Suprapubic skin (tissue), 4 donors: ENCODE measurements at regions not wholly inside any gene's neighbourhood (a gene's known extent, or its start where the extent isn't known, plus 50 kb on each side); places are given as distances from the start of the nearest gene placed in this dataset.

Experiments used
- DNase-seq, 2 donors: peaks; one replicate each; pipeline ENCODE4 v3.0.0-alpha.2; 2019; ENCODE audit warnings: low spot score in 2 of 2
- H3K27ac ChIP-seq: fragments of 200-600 bp; sonication (generic); one replicate; pipeline ENCODE4 v1.5.1; 2019
- H3K27me3 ChIP-seq: fragments of 200-600 bp; sonication (generic); one replicate; pipeline ENCODE4 v1.5.1; 2019
- H3K36me3 ChIP-seq: fragments of 200-600 bp; sonication (generic); one replicate; pipeline ENCODE4 v1.5.1; 2019
- H3K4me1 ChIP-seq: fragments of 200-600 bp; sonication (generic); one replicate; pipeline ENCODE4 v1.5.1; 2019
- H3K4me3 ChIP-seq: fragments of 200-600 bp; sonication (generic); one replicate; pipeline ENCODE4 v1.5.1; 2019; ENCODE audit warnings: mild to moderate bottlenecking
- H3K9me3 ChIP-seq: fragments of 200-600 bp; sonication (generic); one replicate; pipeline ENCODE4 v1.5.1; 2019
- EP300 ChIP-seq: sonication (generic); formaldehyde crosslinking; IDR thresholded peaks from one replicate; pipeline ENCODE4 v1.6.1; 2017; ENCODE audit warnings: antibody characterized with exemption
- POLR2A ChIP-seq, 2 donors: fragments of 450-650 bp; IDR thresholded peaks; one replicate each; pipeline ENCODE4 v1.6.1; 2017; ENCODE audit warnings: antibody characterized with exemption in 2 of 2, mild to moderate bottlenecking in 2 of 2, moderate library complexity in 2 of 2
- POLR2AphosphoS5 ChIP-seq, 3 donors: sonication (generic); formaldehyde crosslinking; IDR thresholded peaks; one replicate each; pipeline ENCODE4 v1.6.1; 2017; ENCODE audit warnings: antibody characterized with exemption in 3 of 3
- WGBS: methylation state at CpG from one replicate; pipeline ENCODE4 v1.1.5; 2018; 5-methylcytosine and 5-hydroxymethylcytosine counted together
- TF ChIP-seq, protein P1 (sequence below), 2 donors: fragments of 200-600 bp in 1 of 2; fragments of 450-650 bp in 1 of 2; sonication (generic) in 1 of 2; IDR thresholded peaks; one replicate each; pipeline ENCODE4 v1.5.1; 2016 to 2019; ENCODE audit warnings: antibody characterized with exemption in 2 of 2, mild to moderate bottlenecking in 1 of 2, moderate library complexity in 1 of 2

DNA sequence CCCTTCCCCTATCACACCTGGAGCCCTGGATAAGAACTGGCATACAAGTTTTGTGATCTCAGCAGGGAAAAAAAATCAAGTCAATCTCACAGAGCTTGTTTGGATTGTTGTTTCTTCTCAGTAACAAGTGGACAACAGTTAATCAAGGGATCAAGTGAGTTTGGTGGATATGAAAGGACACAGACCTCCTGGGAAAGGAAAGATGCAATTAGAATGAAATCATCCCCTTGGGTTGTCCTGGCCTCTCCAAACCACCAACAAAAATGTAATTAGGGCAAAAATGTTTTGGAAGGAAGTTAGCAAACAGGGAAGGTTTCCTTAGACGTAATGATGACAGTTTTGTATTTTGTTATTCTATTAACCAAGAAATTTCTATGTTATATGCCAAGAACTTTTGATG lies 99.1 kb upstream of the PRDM1 start:
- Histone ChIP-seq H3K4me1 (peaks cover 6% of the 10 kb centered on the region), H3K36me3 (no peaks in the 10 kb centered on the region), H3K27me3 (peaks cover 13% of the 10 kb centered on the region), H3K27ac (no peak overlapping the region), H3K4me3 (no peak overlapping the region), H3K9me3 (no peaks in the 10 kb centered on the region)
- 58% methylated on average over 1 of the region's 1 CpG for WGBS
- TF ChIP-seq POLR2AphosphoS5 (IDR thresholded peaks at IDR 0.05) (no peak), POLR2A (IDR thresholded peaks at IDR 0.05) (no peak), EP300 (no peak)
- TF ChIP-seq, protein P1, sequence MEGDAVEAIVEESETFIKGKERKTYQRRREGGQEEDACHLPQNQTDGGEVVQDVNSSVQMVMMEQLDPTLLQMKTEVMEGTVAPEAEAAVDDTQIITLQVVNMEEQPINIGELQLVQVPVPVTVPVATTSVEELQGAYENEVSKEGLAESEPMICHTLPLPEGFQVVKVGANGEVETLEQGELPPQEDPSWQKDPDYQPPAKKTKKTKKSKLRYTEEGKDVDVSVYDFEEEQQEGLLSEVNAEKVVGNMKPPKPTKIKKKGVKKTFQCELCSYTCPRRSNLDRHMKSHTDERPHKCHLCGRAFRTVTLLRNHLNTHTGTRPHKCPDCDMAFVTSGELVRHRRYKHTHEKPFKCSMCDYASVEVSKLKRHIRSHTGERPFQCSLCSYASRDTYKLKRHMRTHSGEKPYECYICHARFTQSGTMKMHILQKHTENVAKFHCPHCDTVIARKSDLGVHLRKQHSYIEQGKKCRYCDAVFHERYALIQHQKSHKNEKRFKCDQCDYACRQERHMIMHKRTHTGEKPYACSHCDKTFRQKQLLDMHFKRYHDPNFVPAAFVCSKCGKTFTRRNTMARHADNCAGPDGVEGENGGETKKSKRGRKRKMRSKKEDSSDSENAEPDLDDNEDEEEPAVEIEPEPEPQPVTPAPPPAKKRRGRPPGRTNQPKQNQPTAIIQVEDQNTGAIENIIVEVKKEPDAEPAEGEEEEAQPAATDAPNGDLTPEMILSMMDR (IDR thresholded peaks at IDR 0.05), result no peak
- no peak for DNase-seq

DNA sequence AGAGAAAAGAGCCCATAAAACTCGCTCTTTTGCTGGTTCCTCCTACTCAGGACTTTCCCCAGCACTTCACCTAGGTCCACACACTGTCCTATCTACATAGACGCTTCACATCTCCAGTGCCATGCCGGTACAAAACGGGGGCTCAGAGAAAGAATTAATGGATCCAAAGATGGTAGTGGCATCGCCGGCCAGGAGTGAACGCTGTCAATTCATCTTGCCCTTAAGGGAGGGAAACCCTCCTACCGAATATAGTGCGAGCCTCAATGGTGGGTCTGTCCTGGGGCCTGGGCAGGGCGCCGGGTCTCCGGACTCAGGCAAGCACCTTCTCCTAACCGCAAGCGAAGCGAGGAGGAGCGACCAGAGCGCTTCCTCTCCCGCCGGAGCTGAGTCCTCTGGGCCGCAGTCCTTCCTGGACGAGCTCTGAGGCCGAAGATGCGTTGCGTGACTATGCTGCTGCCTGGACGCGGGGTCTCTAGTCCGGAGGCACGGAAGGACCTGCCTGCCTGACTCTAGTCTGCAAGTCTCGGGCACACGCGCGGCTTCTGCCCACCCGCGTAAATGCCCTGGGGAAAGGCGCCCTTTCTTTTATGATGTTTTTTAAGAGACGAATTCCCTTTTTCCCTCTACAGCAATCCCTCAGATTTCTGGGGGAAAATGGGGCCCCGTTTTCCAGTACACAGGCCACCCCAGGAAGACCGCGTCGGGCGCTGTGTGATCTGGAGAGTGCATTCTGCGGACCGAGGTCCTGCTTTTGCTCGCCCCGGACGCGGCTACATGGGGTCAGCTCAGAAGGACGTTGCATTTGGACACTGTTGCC lies 100.1 kb upstream of the PRDM1 start:
- TF ChIP-seq EP300 (no peak), POLR2A (IDR thresholded peaks at IDR 0.05) (no peak), POLR2AphosphoS5 (IDR thresholded peaks at IDR 0.05) (no peak)
- TF ChIP-seq, protein P1 (IDR thresholded peaks at IDR 0.05), result no peak
- DNase-seq, result no peak
- H3K27me3 ChIP-seq, result peaks cover 22% of the 10 kb centered on the region
- H3K27ac ChIP-seq, result no peak overlapping the region
- H3K36me3 ChIP-seq, result no peaks in the 10 kb centered on the region
- peaks cover 7% of the 10 kb centered on the region for H3K4me1 ChIP-seq
- H3K4me3 ChIP-seq, result no peak overlapping the region
- H3K9me3 ChIP-seq, result no peaks in the 10 kb centered on the region
- 66% methylated on average over 36 of the region's 48 CpGs for WGBS

DNA sequence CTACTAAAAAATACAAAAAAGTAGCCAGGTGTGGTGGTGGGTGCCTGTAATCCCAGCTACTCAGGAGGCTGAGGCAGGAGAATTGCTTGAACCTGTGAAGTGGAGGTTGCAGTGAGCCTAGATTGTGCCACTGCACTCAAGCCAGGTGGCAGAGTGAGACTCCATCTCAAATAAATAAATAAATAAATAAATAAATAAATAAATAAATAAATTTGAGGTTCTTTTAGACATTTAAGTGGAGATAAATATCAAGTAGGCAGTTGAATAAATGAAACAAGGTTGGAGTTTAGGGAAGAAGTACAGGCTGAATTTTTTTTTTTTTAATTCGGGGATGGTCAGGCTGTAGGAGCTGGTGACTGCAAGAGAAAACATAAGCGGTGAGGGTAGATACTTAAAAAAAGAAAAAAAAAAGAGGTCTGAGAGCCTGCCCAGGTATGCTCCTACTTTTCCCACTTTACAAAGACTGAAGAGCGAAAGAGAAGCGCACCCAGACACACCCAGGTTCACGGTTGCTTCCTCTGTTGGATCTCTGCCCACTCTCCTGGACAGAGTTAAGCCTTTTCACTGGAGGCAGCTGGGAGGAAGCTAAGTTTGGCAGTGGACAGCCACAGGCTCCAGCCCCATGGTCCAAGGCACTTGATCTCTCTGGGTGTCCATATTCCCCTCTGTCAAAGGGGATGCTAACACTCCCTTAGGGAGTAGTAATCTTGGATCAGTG lies 100.9 kb upstream of the PRDM1 start:
- H3K4me1 ChIP-seq, result peaks cover 9% of the 10 kb centered on the region
- DNase-seq, result no peak
- no peak overlapping the region for H3K4me3 ChIP-seq

DNA sequence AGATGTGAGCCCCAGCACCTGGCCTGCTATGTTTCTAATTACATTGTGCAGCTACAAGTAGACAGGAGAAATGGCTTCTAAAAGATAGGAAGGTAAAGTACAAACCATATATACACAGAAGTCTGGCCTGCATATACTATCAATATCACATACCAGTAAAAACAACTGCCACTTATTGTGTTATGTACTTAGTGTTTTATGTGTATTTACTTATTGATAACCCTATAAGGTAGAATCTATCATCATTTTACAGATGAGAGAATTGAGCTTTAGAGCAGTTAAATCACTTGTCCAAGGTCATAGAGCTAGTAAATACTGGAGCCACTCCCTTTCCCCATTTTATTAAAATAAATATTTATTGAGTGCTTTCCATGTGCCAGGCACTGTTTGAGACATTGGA lies 102.4 kb upstream of the PRDM1 start:
- H3K4me3 ChIP-seq, result no peak overlapping the region
- H3K9me3 ChIP-seq, result no peaks in the 10 kb centered on the region
- peaks cover 23% of the 10 kb centered on the region for H3K27me3 ChIP-seq
- H3K36me3 ChIP-seq, result no peaks in the 10 kb centered on the region
- no peak overlapping the region for H3K27ac ChIP-seq
- TF ChIP-seq POLR2AphosphoS5 (IDR thresholded peaks at IDR 0.05), result no peak
- TF ChIP-seq, protein P1 (IDR thresholded peaks at IDR 0.05), result no peak
- TF ChIP-seq POLR2A (IDR thresholded peaks at IDR 0.05), result no peak
- TF ChIP-seq EP300, result no peak
- DNase-seq, result no peak
- peaks cover 9% of the 10 kb centered on the region for H3K4me1 ChIP-seq

More for the DNA sequence above, 100.9 kb upstream of the PRDM1 start:
- no peak for TF ChIP-seq POLR2A (IDR thresholded peaks at IDR 0.05)
- TF ChIP-seq POLR2AphosphoS5 (IDR thresholded peaks at IDR 0.05), result no peak
- TF ChIP-seq, protein P1 (IDR thresholded peaks at IDR 0.05), result no peak
- TF ChIP-seq EP300, result no peak
- H3K9me3 ChIP-seq, result no peaks in the 10 kb centered on the region
- 44% methylated on average over 5 of the region's 5 CpGs for WGBS
- no peak overlapping the region for H3K27ac ChIP-seq
- no peaks in the 10 kb centered on the region for H3K36me3 ChIP-seq
- peaks cover 23% of the 10 kb centered on the region for H3K27me3 ChIP-seq

DNA sequence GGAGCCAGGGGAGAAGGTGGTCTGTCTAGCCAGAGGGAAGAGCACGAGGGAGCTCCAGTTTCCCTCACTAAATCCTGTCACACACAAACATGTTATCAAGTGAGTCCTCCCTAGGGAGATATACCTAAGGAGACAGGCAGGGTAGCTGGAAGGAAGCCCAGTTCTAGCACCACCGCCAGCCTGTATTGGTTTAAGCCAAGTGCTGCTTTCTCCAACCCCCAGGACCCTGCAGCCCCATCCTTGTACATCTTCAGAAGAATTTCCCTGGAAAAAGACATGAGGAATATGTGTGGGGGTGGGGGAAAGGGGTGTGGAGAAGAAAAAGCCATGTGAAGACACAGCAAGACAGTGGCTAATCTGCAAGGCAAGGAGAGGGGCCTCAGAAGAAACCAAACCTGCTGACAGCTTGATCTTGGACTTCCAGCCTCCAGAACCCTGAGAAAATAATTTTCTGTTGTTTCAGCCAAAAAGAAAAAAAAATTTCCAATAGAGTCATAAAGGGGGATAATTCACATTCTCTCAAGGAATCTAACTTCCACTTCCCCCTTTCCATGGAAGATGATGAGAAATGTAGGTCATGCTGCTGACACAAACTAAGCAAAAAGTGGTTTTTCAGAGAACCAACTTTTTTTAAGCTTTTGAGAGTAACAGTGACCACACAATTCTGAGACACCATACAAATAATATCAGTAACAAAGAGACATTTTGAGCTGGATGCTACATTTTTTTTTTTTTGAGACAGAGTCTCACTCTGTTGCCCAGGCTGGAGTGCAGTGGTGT lies 103.2 kb upstream of the PRDM1 start:
- 96% methylated on average over 2 of the region's 2 CpGs for WGBS
- Histone ChIP-seq H3K27ac (no peak overlapping the region), H3K4me3 (no peak overlapping the region), H3K27me3 (peaks cover 23% of the 10 kb centered on the region), H3K4me1 (peaks cover 9% of the 10 kb centered on the region), H3K9me3 (no peaks in the 10 kb centered on the region), H3K36me3 (no peaks in the 10 kb centered on the region)
- TF ChIP-seq, protein P1 (IDR thresholded peaks at IDR 0.05), result no peak
- no peak for TF ChIP-seq POLR2AphosphoS5 (IDR thresholded peaks at IDR 0.05)
- TF ChIP-seq EP300, result no peak
- no peak for TF ChIP-seq POLR2A (IDR thresholded peaks at IDR 0.05)
- no peak for DNase-seq
